HL-60 (cell line): ENCODE measurements at regions not wholly inside any gene's neighbourhood (a gene's known extent, or its start where the extent isn't known, plus 50 kb on each side); places are given as distances from the start of the nearest gene placed in this dataset.

ENCODE experiments used
- CTCF ChIP-seq: IDR thresholded peaks from one replicate; pipeline ENCODE4 v1.5.1; 2011; ENCODE audit warnings: low read length, control low read depth, inconsistent platforms; ENCODE audit not compliant: insufficient read depth
- SPI1 ChIP-seq: IDR thresholded peaks from 2 replicates; pipeline ENCODE4 v1.6.1; 2012; ENCODE audit warnings: low read depth, mild to moderate bottlenecking, borderline replicate concordance

GRCh38 chr9:115604831-115605483 is 487.0 kb upstream of the TNC start:
- TF ChIP-seq CTCF, result no peak
- TF ChIP-seq SPI1, result no peak
